ENCODE measurements at regions not wholly inside any gene's neighbourhood (a gene's known extent, or its start where the extent isn't known, plus 50 kb on each side); places are given as distances from the start of the nearest gene placed in this dataset.

GRCh38 chr21:35853321-35854239 is 206.7 kb downstream of the SETD4 start:
- in situ Hi-C loops (cut with MboI; ENCODE audit: low sequenced_read_pairs): no loop called here

GRCh38 chr21:35852820-35853219 is 207.5 kb downstream of the SETD4 start:
- in situ Hi-C loops (cut with MboI; ENCODE audit: low sequenced_read_pairs): no loop called here

GRCh38 chr21:35850542-35851103 is 209.7 kb downstream of the SETD4 start:
- in situ Hi-C loops (cut with MboI; ENCODE audit: low sequenced_read_pairs): no loop called here

- in situ Hi-C loops (cut with MboI; ENCODE audit: low sequenced_read_pairs): no loop called here
These were observed 210.3 kb downstream of the SETD4 start for GRCh38 chr21:35850029-35850428.

GRCh38 chr21:35849144-35849543 is 211.2 kb downstream of the SETD4 start:
- in situ Hi-C loops (cut with MboI; ENCODE audit: low sequenced_read_pairs): loop anchor here (25.0 kb wide), 1 partner anchor 1112 kb away; no protein-coding TSS in a partner anchor

GRCh38 chr21:35843911-35844667 is 216.2 kb downstream of the SETD4 start:
- in situ Hi-C loops (cut with MboI; ENCODE audit: low sequenced_read_pairs): loop anchor here (25.0 kb wide), 1 partner anchor 1107 kb away; no protein-coding TSS in a partner anchor

GRCh38 chr21:35840949-35841348 is 219.4 kb downstream of the SETD4 start:
- in situ Hi-C loops (cut with MboI; ENCODE audit: low sequenced_read_pairs): loop anchor here (25.0 kb wide), 1 partner anchor 1104 kb away; no protein-coding TSS in a partner anchor

- in situ Hi-C loops (cut with MboI; ENCODE audit: low sequenced_read_pairs): loop anchor here (25.0 kb wide), 1 partner anchor 1103 kb away; no protein-coding TSS in a partner anchor
These were observed 220.0 kb downstream of the SETD4 start for GRCh38 chr21:35840197-35840799.

GRCh38 chr21:35838987-35839763 is 221.2 kb downstream of the SETD4 start:
- in situ Hi-C loops (cut with MboI; ENCODE audit: low sequenced_read_pairs): loop anchor here (25.0 kb wide), 1 partner anchor 1102 kb away; no protein-coding TSS in a partner anchor

- in situ Hi-C loops (cut with MboI; ENCODE audit: low sequenced_read_pairs): loop anchor here (25.0 kb wide), 1 partner anchor 1101 kb away; no protein-coding TSS in a partner anchor
These were observed 222.0 kb downstream of the SETD4 start for GRCh38 chr21:35838350-35838749.

- in situ Hi-C loops (cut with MboI; ENCODE audit: low sequenced_read_pairs): loop anchor here (25.0 kb wide), 1 partner anchor 1097 kb away; no protein-coding TSS in a partner anchor
These were observed 226.3 kb downstream of the SETD4 start for GRCh38 chr21:35833991-35834390.

GRCh38 chr21:35833388-35833787 is 226.9 kb downstream of the SETD4 start:
- in situ Hi-C loops (cut with MboI; ENCODE audit: low sequenced_read_pairs): loop anchor here (25.0 kb wide), 1 partner anchor 1096 kb away; no protein-coding TSS in a partner anchor

GRCh38 chr21:35831230-35831629 is 229.1 kb downstream of the SETD4 start:
- in situ Hi-C loops (cut with MboI; ENCODE audit: low sequenced_read_pairs): loop anchor here (25.0 kb wide), 1 partner anchor 1094 kb away; no protein-coding TSS in a partner anchor

- in situ Hi-C loops (cut with MboI; ENCODE audit: low sequenced_read_pairs): loop anchor here (25.0 kb wide), 1 partner anchor 1092 kb away; no protein-coding TSS in a partner anchor
These were observed 231.3 kb downstream of the SETD4 start for GRCh38 chr21:35829067-35829466.

GRCh38 chr21:35828161-35828560 is 232.2 kb downstream of the SETD4 start:
- in situ Hi-C loops (cut with MboI; ENCODE audit: low sequenced_read_pairs): loop anchor here (25.0 kb wide), 1 partner anchor 1091 kb away; no protein-coding TSS in a partner anchor

GRCh38 chr21:35827004-35827403 is 233.3 kb downstream of the SETD4 start:
- in situ Hi-C loops (cut with MboI; ENCODE audit: low sequenced_read_pairs): loop anchor here (25.0 kb wide), 1 partner anchor 1090 kb away; no protein-coding TSS in a partner anchor

- in situ Hi-C loops (cut with MboI; ENCODE audit: low sequenced_read_pairs): loop anchor here (25.0 kb wide), 1 partner anchor 1088 kb away; no protein-coding TSS in a partner anchor
These were observed 234.7 kb downstream of the SETD4 start for GRCh38 chr21:35825370-35826353.

- in situ Hi-C loops (cut with MboI; ENCODE audit: low sequenced_read_pairs): no loop called here
These were observed 236.2 kb downstream of the SETD4 start for GRCh38 chr21:35824136-35824535.
